ENCODE measurements at regions not wholly inside any gene's neighbourhood (a gene's known extent, or its start where the extent isn't known, plus 50 kb on each side); places are given as distances from the start of the nearest gene placed in this dataset.

DNA sequence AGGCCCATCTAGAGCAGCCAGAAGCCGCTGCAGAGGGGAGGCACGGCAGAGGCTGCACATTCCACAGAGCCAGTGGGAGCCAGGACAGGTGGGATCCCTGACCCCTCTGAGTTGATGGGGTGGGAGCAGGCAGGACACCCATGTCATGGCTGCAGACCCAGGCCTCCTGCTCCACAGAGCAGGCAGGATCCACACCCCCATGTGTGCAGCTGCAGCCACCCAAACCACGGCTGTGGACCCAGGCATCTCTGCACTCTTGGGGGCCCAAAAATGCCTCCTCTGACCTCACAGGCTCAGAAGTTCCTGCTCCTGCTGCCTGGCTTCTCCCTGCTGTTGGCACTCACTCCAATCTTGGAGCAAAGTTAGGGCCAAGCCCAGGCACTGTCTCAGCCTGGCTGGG lies 112.3 kb upstream of the TMEM18 start:
- TF ChIP-seq, protein P1, sequence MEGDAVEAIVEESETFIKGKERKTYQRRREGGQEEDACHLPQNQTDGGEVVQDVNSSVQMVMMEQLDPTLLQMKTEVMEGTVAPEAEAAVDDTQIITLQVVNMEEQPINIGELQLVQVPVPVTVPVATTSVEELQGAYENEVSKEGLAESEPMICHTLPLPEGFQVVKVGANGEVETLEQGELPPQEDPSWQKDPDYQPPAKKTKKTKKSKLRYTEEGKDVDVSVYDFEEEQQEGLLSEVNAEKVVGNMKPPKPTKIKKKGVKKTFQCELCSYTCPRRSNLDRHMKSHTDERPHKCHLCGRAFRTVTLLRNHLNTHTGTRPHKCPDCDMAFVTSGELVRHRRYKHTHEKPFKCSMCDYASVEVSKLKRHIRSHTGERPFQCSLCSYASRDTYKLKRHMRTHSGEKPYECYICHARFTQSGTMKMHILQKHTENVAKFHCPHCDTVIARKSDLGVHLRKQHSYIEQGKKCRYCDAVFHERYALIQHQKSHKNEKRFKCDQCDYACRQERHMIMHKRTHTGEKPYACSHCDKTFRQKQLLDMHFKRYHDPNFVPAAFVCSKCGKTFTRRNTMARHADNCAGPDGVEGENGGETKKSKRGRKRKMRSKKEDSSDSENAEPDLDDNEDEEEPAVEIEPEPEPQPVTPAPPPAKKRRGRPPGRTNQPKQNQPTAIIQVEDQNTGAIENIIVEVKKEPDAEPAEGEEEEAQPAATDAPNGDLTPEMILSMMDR (IDR thresholded peaks at IDR 0.05) = no peak
- no peak for TF ChIP-seq SIN3A (IDR thresholded peaks at IDR 0.05; ENCODE audit: borderline replicate concordance, insufficient read depth, low read depth, low read length)
- no peak for TF ChIP-seq POLR2AphosphoS5 (IDR thresholded peaks at IDR 0.05; ENCODE audit: low read depth, low read length)
- TF ChIP-seq, protein P2, sequence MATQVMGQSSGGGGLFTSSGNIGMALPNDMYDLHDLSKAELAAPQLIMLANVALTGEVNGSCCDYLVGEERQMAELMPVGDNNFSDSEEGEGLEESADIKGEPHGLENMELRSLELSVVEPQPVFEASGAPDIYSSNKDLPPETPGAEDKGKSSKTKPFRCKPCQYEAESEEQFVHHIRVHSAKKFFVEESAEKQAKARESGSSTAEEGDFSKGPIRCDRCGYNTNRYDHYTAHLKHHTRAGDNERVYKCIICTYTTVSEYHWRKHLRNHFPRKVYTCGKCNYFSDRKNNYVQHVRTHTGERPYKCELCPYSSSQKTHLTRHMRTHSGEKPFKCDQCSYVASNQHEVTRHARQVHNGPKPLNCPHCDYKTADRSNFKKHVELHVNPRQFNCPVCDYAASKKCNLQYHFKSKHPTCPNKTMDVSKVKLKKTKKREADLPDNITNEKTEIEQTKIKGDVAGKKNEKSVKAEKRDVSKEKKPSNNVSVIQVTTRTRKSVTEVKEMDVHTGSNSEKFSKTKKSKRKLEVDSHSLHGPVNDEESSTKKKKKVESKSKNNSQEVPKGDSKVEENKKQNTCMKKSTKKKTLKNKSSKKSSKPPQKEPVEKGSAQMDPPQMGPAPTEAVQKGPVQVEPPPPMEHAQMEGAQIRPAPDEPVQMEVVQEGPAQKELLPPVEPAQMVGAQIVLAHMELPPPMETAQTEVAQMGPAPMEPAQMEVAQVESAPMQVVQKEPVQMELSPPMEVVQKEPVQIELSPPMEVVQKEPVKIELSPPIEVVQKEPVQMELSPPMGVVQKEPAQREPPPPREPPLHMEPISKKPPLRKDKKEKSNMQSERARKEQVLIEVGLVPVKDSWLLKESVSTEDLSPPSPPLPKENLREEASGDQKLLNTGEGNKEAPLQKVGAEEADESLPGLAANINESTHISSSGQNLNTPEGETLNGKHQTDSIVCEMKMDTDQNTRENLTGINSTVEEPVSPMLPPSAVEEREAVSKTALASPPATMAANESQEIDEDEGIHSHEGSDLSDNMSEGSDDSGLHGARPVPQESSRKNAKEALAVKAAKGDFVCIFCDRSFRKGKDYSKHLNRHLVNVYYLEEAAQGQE (IDR thresholded peaks at IDR 0.05; ENCODE audit: insufficient read depth in 1 of 2, low read depth in 2 of 2, low read length in 1 of 2) = no peak
- TF ChIP-seq TCF7L2 (IDR thresholded peaks at IDR 0.05; ENCODE audit: low read depth, low read length) = no peak
